Endothelial cell of hepatic sinusoid (primary cell): ENCODE measurements at regions not wholly inside any gene's neighbourhood (a gene's known extent, or its start where the extent isn't known, plus 50 kb on each side); places are given as distances from the start of the nearest gene placed in this dataset.

Experiments used
- in situ Hi-C: cut with HindIII; loops from 2 replicates; pipeline ENCODE4 v1.10.0; 2017; ENCODE audit warnings: low sequenced_read_pairs

- in situ Hi-C loops: no loop called here
These were observed 129.7 kb downstream of the SNX19 start for GRCh38 chr11:130786586-130786985.

GRCh38 chr11:130787092-130787616, 129.1 kb downstream of the SNX19 start:
- in situ Hi-C loops: no loop called here

- in situ Hi-C loops: no loop called here
These were observed 128.2 kb downstream of the SNX19 start for GRCh38 chr11:130787973-130788570.

- in situ Hi-C loops: no loop called here
These were observed 127.1 kb downstream of the SNX19 start for GRCh38 chr11:130789056-130789640.

- in situ Hi-C loops: no loop called here
These were observed 125.6 kb downstream of the SNX19 start for GRCh38 chr11:130790689-130791088.

- in situ Hi-C loops: no loop called here
These were observed 123.5 kb downstream of the SNX19 start for GRCh38 chr11:130792772-130793171.

GRCh38 chr11:130796828-130797227, 119.5 kb downstream of the SNX19 start:
- in situ Hi-C loops: no loop called here

- in situ Hi-C loops: no loop called here
These were observed 118.0 kb downstream of the SNX19 start for GRCh38 chr11:130798280-130798679.

GRCh38 chr11:130798801-130799200, 117.5 kb downstream of the SNX19 start:
- in situ Hi-C loops: no loop called here

- in situ Hi-C loops: no loop called here
These were observed 114.8 kb downstream of the SNX19 start for GRCh38 chr11:130801333-130802122.

GRCh38 chr11:130802567-130802966, 113.7 kb downstream of the SNX19 start:
- in situ Hi-C loops: no loop called here

- in situ Hi-C loops: no loop called here
These were observed 111.8 kb downstream of the SNX19 start for GRCh38 chr11:130804306-130805076.

- in situ Hi-C loops: no loop called here
These were observed 109.5 kb downstream of the SNX19 start for GRCh38 chr11:130806746-130807145.

GRCh38 chr11:130808541-130808940, 107.7 kb downstream of the SNX19 start:
- in situ Hi-C loops: no loop called here

GRCh38 chr11:130813196-130813595, 103.1 kb downstream of the SNX19 start:
- in situ Hi-C loops: no loop called here

- in situ Hi-C loops: no loop called here
These were observed 102.6 kb downstream of the SNX19 start for GRCh38 chr11:130813638-130814037.

- in situ Hi-C loops: no loop called here
These were observed 101.7 kb downstream of the SNX19 start for GRCh38 chr11:130814440-130815096.

GRCh38 chr11:130815097-130815802, 101.0 kb downstream of the SNX19 start:
- in situ Hi-C loops: no loop called here

- in situ Hi-C loops: no loop called here
These were observed 100.3 kb downstream of the SNX19 start for GRCh38 chr11:130815956-130816355.
